ENCODE measurements at regions not wholly inside any gene's neighbourhood (a gene's known extent, or its start where the extent isn't known, plus 50 kb on each side); places are given as distances from the start of the nearest gene placed in this dataset.
"Not testable (repeated sequence)": the region's sequence is repeated elsewhere in the genome, so short reads cannot be mapped to it uniquely, and the experiment has no call there.

DNA sequence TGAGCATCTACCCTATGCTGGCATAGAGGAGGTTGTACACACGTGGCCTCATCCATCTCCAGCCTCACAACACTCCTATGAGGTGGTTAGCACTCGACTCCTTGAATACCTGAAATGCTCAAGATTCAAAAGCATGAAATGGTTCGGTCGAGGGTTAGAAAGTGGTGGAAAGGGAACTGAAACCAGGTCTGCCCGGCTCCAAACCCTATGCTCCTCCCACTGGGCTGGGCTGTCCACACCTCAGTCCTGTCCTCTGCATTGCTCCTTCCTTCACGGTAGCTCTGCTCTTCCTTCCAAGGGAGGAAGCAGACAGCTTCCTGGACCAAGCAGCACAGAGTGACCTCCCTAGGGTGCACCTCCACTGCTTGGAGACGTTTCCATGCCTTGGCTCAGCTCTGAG lies 565.2 kb upstream of the ID2 start:
- no peak for DNase-seq

DNA sequence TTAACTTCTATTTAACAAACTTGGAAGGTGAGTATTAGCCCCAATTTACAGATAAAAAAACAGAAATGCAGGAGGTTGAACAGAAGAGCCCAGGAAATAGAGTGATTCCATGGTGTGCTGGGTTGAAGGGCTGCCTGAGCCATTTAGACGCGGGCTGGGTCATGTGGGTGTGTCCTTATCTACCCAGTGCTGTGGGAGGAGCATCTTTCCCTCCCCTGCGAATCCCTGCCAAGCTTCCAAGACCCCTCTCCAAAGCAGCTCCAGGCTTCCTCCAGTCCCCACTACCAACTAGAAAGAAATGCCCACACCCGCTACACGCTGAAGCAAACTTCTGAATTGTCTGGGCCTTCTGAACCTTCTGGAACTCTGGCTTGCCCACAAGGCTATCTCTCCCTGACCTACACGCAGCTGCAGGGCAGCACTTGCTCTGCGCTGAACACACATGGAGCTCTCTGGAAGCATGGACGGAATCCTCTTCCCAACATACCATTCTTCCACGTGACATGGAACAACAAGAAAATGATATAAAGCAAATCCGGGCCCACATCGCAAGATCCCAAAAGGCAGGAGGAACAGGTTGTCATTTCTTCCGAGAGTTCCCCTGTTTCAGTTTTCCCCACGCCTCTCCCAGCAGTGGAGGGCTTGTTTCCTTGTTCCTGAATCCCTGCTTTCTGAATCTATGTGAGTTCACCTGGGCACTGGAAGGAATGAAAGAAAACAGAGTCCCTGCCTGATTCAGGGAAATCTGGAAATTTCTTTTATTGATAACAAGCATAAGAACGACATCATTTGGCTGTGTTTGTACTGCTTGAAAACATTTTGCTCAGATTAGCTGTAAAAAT lies 562.7 kb upstream of the ID2 start:
- DNase-seq = no peak

DNA sequence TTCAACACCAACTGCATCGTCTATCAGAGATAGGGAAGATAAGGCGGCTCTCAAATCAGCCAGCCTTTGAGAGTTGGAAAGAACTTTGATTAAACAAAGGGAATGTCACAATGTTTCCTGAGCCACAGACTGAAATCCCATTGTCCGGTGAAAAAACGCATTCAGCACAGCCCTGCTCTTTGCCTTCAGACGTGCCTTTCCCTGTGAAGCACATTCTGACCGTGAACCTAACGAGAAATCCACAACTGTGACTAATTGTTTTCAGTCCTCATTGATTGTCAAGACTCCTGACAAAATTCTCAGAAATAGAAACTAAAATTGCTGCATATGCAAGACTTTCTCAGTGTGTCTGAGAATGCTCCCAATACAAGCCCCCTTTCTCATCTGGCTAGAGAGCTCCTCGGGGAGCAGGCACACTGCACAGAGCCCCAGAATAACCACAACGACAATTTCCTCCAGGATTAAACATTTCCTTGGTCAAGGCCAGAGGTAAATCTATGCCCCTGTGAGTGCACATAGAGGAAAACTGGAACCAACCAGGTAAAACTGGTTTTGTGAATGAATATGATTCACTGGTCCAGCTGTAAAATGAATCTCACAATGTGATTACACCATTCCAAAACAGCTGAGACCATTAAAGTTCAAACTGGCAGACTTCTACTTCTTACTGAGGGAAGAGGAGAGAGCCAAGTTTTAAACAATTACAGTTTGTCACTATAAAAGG lies 561.9 kb upstream of the ID2 start:
- DNase-seq = no peak

DNA sequence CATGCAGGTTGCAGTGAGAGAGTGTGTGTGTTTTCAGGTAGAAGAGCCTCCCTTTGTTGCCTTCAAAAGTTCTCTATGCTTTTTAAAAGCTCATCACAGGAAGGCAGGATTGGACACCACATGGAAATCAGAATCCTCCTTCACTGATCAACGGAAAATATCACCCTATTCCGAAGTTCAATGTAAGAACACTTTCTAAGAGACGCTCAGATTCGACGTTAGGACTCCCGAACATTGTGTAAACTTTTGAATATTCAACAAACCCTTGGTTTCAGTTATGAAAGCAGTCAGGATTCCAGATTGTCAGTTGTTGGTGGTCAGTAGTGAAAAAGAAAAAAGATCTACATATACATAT lies 561.4 kb upstream of the ID2 start:
- no peak for DNase-seq

DNA sequence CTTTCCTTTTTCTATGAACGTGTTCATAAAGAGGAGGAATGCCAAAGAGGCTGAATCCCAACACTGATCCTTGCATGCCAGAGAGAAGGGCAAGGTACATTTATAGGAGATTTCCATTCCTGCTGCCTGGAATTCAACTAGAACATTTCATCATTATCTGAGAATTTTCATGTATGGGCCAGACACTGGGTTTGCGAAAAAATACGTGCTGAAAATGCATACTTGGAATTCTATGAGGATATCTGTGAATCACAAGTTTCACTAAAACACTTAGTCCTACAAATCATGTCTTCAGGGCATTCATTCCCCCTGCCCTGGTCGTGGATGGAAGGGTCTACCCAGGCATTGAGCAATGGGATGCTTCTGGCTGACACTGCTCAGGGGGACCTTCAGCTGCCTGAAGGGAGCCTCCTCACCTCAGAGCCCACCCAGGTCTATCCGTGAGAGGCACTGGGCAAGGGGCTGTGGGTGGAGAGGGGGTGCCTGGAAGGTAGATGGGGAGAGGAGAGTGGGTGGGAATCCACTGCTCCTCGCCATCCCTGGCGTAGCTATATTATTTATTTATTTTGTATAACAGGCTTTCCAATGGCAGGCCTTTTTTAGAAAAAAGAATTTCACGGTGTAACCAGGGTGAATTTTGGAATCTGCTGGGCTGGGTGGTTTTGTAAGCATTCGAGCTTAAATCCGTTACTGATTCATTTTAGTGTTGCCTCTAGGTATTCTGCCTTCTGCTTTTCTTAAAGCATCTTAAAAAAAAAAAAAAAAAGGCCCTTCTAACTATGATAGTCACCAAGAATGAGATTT lies 560.6 kb upstream of the ID2 start:
- DNase-seq = no peak

DNA sequence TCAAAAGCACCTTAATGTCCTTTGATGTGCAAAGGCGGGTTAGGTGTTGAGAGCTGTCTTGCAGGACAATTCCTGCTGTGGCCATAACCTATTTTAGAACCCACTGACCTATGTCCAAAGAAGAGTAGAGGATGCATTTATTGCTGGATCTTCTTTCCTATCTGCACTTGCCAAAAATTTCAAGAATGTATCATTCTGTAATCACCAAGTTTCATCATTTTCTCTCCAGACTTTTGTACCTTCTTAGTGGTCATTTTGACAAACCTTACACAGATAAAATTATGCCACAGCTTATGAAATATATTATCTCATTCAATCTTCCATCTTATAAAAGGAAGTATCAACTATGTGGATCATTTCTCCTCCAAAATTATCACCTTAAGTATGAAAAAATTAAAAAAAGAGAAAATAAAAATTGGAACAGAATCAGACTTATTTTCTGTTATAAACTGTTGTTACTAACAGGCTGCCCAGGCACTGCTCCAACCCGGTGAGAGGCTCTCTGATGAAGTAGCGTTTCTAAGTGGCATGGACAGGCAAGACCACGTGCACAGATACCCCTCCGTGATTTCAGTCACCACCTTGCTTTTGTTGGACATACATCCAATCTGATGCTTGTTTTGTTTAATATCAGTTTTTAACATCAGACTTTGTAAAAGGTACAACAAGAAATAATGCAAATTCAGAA lies 559.9 kb upstream of the ID2 start:
- no peak for DNase-seq

DNA sequence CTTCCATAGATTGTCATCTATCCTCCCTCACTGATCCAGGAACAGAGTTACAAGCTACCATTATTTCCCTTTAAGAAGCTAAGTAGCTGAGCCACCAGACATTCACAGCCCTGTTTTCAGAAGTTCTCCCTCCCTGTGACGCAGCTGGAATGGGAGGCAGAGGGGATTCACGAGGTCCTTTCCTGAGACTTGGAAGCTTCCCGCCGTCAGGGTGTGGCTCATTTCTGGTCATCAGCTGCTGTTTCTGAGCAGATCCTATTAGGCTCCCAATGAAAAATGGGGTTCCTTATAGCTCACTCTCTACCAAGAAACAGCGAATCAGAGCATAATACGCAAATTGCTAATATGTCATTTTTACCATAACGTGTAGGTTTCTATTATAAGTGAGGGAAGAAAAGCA lies 559.3 kb upstream of the ID2 start:
- DNase-seq = no peak

DNA sequence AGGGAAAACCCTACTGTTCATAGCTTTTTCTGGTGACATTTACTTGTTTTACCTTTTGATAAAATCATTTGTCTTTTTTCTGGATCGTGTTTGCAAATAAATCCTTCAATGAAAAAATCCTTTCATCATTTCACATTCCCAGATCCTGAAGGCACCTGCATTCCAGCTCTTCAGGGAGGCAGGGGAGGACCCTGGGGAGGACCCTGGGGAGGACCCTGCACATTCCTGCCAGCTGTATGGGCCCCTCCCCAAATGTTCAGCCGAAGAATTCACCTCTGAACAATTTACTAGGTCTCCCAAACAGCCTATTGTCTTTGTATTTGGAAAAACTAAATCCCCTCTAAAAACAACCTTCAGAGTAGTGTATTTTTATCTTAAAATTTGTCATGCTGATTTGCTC lies 558.4 kb upstream of the ID2 start:
- no peak for DNase-seq

DNA sequence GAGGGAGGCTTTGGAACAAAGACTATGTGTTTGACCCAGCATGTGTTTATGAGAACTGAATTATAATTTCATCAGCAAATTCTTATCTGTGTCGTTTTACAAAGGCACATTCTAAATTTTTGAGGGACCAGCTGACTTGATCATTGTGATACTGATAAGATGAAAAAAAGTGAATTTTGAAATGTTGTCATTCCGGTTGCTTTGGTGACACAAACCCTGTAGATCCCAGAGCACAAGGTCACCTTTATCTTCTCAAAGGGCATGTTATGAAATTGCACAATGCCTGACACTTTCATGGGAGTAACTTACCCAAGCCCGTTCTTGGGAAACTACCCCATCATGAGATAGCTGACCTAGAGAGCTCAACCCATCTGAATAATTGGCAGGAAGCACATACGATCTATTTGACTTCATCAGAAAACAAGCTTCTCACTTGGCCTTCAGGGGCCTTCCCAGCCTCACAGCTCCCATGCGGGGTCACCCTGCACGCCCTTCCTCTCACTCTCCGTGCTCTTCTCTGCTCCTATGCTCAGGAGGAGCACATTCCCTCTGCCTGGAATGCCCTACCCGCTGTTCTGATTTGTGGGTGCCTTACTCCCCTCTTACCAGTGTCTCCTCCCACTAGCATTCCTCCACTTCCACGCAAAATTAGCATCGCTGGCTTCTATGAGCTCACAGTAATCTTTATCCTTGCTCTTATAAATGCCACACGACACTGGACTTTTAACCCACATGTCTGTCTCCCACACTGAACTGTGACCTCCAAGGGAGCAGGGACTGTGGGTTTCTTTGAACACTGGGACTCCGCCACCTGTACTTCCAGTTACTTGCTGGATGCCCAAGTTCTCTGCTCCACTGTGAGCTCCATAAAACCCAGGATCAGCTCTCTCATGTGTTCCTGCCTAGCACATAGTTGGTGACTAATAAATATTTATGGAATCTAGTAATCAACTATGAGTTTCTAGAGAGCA lies 555.8 kb upstream of the ID2 start:
- no peak for DNase-seq

DNA sequence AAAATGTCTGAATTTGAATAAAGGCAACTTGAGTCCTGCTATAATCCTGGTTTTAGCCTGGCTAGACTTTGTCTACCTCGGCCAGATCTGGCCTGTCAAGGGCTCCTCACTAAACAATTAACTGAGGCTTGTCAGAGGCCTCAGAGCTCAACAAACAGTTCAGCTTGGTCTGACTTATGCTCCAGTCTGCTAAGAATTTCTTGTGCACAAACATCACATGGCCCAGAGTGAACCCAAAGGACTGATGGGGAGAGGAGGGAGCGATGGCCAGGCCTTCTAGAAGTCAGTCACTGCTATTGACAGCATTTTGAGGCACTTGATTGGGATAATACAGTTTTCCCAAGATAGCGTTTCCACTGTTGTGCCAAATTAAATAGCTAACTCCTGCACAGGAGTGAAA lies 555.1 kb upstream of the ID2 start:
- no peak for DNase-seq

DNA sequence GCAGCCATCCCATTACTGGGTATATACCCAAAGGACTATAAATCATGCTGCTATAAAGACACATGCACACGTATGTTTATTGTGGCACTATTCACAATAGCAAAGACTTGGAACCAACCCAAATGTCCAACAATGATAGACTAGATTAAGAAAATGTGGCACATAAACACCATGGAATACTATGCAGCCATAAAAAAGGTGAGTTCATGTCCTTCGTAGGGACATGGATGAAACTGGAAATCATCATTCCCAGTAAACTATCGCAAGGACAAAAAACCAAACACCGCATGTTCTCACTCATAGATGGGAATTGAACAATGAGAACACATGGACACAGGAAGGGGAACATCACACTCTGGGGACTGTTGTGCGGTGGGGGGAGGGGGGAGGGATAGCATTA lies 550.4 kb upstream of the ID2 start:
- DNase-seq = not testable (repeated sequence)

DNA sequence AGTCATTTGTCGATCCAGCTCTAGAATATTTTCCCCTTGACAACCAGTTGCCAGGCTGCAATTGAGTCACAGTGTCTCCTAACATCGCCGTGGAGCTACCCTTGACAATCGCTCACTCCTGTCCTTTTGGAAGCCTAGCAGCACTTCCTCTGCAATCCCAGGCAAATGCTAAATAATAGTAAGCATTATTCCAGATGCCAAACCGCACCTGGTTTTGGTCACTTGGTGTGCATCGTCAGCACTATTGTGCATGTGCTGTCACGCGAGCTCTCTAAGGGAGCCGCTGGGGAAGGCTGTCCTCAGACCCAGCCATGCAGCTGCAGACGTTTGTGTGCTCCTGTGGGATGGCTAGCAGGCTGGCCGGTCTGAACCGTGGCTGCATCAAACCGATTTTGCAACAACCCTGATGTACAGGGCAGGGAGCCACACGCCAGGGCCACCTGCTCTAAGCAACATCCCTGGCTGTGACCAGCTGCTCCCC lies 549.5 kb upstream of the ID2 start:
- no peak for DNase-seq

DNA sequence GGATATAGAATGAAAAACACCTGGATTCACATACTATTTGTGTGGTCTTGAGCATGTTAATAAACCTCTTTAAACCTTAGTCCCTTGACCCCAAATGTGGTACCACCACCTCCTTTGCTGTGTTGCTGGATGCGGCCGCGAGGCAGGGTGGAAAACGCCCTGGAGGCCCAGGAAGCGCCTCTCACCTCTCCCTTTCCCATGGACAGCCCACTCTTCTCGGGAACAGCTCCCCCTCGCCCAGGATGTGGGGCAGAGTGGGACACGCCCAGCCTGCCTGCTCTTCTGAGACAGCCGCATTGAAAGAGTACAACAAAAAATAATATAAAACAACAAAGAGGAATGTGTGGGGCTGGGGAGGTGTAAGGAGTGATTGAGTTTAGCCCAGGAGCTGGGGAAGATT lies 549.0 kb upstream of the ID2 start:
- DNase-seq = no peak

DNA sequence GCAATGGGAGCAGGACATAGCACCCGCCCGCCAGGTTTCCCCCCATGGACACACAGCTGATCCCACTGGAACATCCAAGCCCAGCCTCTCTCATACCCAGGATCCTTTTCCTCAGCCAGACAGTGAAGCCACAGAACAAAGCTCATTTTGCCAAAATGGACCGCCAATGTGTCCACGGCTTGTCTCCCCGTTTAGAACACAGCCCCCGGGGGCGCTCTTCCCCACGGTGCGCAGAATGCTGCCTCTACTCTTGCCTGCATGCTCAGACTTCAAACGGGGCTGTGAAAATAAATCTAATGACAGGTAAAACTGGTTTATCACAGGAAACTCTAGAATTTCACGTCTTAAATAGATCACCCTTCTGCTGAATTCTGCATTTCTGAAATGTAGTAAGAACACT lies 548.5 kb upstream of the ID2 start:
- DNase-seq = no peak

DNA sequence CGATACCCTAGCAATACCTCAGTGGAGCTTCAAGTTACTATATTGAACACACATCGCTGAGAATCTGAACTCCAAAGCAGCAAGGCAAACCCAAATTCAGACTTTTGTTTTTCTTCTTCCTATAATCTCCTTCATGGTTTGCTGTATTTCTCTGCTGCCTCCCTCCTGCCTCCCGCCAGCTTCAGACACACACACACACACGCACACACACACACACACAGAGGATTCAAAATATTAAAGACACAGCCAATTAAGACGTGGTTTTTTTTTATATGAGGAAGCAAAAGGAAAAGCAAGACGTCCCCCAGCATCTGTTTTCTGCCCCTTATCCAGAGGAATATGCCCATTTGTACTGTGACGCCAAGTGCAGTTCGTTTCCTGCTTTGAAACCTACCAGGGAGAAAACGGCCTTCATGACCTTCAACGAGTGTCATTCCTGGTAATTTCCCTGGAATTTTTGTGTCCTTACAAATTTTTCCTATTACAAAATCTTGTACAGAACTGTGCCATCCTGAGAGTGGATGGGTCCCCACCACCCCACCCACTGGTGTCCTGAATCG lies 547.9 kb upstream of the ID2 start:
- no peak for DNase-seq

DNA sequence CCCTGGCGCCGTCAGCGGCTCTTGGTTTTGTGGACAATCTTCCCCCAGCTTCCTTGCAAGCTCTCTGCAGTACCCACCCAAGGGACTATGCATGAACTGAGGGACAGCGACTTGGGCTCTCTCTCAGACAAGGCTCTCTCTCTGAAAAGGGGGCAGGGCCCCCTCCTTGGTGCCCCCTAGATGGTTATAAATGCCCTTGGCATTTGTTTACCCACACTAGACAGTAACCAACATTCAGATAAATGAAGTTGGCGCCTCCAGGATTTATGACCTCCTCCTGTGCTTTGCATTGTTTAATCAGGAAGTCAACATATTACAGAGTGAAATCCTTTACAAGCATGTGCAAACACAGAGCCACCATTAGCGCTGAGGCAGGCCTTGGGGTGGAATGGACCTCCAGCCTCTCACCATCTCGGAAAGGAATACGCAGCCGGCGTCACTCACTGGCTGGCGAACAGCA lies 547.4 kb upstream of the ID2 start:
- peak; percentile 49 for DNase-seq

DNA sequence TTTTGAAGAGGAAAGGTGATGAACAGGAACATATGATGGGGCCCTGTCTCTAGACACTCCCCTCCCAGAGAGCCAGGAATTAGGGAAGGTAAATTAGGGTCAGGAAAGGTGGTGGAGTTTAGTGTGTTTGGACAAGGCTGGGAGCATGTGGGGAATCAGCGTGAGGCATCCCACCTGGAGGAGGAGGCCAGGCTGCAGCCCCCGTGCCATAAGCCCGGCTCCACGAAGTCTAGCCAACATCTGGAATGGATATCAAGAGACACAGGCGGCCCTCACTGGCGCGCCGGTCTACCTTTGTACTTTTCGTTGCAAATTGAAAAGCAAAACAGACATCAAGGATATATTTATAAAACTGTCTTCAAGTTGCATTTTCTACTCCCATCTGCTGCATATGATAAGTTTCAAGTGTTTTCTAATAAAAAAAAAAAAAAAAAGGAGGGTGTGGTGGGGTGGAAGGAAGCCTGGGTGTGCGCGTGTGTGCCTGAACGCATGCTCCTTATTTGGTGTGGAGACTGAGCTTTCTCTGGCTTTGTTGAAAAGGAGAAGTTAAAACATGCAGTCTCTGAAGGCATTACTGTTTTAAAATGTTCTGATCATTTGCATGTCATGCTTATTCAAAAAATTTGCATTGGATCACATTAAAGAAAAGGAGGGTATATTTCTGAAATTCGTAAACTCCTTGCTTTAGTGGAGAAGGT lies 546.7 kb upstream of the ID2 start:
- no peak for DNase-seq

DNA sequence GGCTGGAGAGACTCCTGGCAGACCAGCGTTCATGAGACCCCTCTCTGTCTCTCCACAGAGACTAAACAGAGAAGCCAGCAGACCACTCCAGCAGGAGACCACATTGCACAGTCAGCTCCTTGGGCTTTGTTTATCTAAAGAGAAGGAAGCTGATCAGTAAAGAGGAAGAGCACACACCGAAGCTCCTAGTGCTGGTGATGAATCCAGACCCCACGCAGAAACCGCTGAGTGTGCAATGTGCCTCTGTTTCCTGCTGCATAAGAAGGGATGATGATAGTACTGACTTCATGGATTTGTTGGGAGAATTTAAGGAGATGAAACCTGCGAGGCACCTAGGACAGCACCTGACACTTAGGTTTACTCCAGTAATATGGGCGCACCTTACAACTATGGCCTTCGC lies 544.1 kb upstream of the ID2 start:
- no peak for DNase-seq

DNA sequence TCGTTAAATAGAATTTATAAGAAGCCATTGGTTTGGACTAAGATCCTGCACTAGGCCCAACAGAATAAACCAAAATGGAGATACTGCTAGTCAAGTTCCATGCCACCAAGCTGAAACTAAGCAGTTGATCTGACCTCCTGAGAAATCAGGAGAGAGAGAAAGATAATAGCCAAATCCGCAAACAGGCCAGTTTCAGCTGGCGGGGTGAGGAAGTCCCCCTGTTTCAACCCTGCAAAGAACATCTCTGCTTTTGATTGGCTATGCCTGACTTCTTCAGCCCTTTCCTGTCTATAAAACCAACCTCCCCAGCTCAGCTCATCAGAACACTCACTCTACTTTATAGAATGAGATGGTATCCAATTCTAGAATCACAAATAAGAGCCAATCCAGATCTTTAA lies 543.3 kb upstream of the ID2 start:
- no peak for DNase-seq

DNA sequence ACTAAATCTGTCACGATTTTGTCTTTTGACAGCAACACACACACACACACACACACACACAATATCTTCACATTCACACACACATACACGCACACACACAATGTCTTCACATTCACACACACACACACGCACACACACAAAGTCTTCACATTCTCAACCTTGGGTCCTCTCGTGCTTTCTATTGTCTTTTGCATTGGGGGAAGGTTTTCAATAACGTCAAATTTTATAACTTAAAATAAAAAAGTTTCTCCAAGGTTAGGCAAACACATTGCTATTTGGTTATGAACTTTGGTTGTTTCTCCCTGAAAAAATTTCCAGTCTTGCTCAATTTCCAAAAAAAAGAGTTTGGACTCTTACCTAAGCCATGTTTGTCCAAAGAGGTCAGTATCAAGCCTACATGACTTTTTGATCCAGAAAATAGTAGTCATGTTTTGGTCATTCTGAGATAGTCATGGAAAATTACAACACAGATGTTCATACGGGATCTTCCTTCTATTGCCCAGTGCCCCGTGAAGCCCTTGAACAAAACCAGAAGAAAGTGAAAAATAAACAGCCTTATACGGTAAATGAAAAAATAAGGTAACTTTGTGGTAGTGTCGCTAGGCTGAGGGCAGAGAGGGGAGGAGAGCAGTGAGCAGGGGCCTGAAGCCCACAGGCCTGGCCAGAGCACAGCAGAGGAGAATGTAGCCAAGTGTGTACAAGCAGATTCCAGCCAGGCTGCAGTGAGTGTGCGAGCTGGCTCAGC lies 542.8 kb upstream of the ID2 start:
- no peak for DNase-seq
